GM21825 (cell line): ENCODE measurements at regions not wholly inside any gene's neighbourhood (a gene's known extent, or its start where the extent isn't known, plus 50 kb on each side); places are given as distances from the start of the nearest gene placed in this dataset.

Experiments used
- ATAC-seq: cut with Tn5 transposase; IDR thresholded peaks from one replicate; pipeline ENCODE4 v1.9.1; 2021; ENCODE audit warnings: mild to moderate bottlenecking, moderate library complexity; ENCODE audit not compliant: unreplicated experiment

DNA sequence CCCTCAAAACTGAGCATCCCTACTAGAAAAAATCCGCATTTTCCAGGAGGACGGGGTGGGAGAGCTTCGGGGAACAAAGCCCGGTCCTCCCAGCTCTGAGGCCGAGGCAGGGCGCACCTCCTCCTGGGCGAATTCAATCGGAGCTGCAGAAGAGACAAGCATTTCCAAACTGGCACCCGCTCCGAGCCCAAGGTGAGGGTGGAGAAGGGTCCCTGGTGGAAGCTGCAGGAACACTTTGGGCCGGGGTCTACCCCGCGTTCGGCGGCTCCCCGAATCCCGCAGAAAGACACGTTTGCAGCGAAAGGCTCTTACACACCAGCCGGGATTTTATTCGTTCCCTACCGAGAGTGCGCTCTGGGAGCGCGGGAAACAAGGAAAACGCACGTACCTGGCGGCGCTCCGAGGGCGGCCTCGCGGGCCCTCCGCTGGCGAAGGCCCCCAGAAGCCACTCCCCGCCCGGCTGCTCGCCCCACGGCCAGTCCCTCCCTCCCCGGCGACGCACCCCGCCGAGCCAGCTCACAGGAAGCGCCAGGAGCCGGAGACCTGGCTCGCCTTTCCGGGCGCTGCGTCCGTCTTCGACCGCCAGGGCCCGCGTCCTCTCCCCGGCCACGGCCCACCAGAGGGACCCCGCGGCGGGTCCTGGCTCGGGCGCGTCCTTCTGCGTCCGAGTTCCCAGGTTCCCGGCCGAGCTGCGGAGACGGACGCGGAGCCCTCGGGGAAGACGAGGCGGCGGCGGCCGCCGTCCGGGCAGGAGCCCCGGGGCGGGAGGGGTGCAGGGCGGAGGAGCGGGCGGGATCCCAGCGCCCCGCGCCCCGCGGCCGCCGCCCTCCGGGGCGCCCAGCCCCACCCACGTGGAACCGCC is 49.8 kb upstream of the BAHCC1 start:
- peak; percentile 37 for ATAC-seq
